ENCODE measurements at regions not wholly inside any gene's neighbourhood (a gene's known extent, or its start where the extent isn't known, plus 50 kb on each side); places are given as distances from the start of the nearest gene placed in this dataset.

GRCh38 chr2:196233805-196234475 lies 62.6 kb upstream of the STK17B start:
- ChIA-PET POLR2A (interaction anchor here (0.6 to 5.3 kb wide), 11 partner anchors 10 to 75 kb away, joined by 3 to 60 read pairs (median 5); partner anchors contain the start of gene STK17B), CTCF (interaction anchor here (0.6 to 3.3 kb wide), 10 partner anchors 26 to 1545 kb away, joined by 3 to 8 read pairs (median 3); no protein-coding TSS in a partner anchor)
- no TSS peak for BruUV-seq (replicated peaks)
- DNase-seq (ENCODE audit: unreplicated experiment) = peak; percentile 8
- Mint-ChIP-seq H3K27me3 (ENCODE audit: insufficient read depth, unreplicated experiment) (no peaks in the 10 kb centered on the region), H3K4me1 (ENCODE audit: insufficient read depth, unreplicated experiment) (peaks cover 23% of the 10 kb centered on the region), H3K36me3 (ENCODE audit: insufficient read depth, unreplicated experiment) (no peaks in the 10 kb centered on the region), H3K9me3 (ENCODE audit: unreplicated experiment) (no peaks in the 10 kb centered on the region), H3K4me3 (ENCODE audit: unreplicated experiment) (no peak overlapping the region), H3K27ac (ENCODE audit: low read depth, unreplicated experiment) (peak overlapping the region; percentile 85)
- no peak for TF ChIP-seq CTCF (IDR thresholded peaks at IDR 0.05; ENCODE audit: unreplicated experiment)
- intact Hi-C loops (cut with micrococcal nuclease) = loop anchor here (2.0 kb wide), 1 partner anchor 65 kb away; no protein-coding TSS in a partner anchor

GRCh38 chr2:196234672-196235071 lies 63.3 kb upstream of the STK17B start:
- H3K36me3 Mint-ChIP-seq (ENCODE audit: insufficient read depth, unreplicated experiment) = no peaks in the 10 kb centered on the region
- peak; percentile 15 for DNase-seq (ENCODE audit: unreplicated experiment)
- H3K27ac Mint-ChIP-seq (ENCODE audit: low read depth, unreplicated experiment) = peak overlapping the region; percentile 85
- CTCF ChIA-PET = interaction anchor here (0.6 to 3.3 kb wide), 4 partner anchors 42 to 1544 kb away, joined by 3 to 8 read pairs (median 3); no protein-coding TSS in a partner anchor
- no peaks in the 10 kb centered on the region for H3K27me3 Mint-ChIP-seq (ENCODE audit: insufficient read depth, unreplicated experiment)
- no peak overlapping the region for H3K4me3 Mint-ChIP-seq (ENCODE audit: unreplicated experiment)
- POLR2A ChIA-PET = interaction anchor here (0.7 to 5.3 kb wide), 7 partner anchors 9 to 75 kb away, joined by 3 to 60 read pairs (median 5); partner anchors contain the start of gene STK17B
- no peaks in the 10 kb centered on the region for H3K9me3 Mint-ChIP-seq (ENCODE audit: unreplicated experiment)
- no TSS peak for BruUV-seq (replicated peaks)
- no peak for TF ChIP-seq CTCF (IDR thresholded peaks at IDR 0.05; ENCODE audit: unreplicated experiment)
- H3K4me1 Mint-ChIP-seq (ENCODE audit: insufficient read depth, unreplicated experiment) = peaks cover 23% of the 10 kb centered on the region
- intact Hi-C loops (cut with micrococcal nuclease) = no loop called here

- CTCF ChIA-PET = interaction anchor here (0.5 to 1.4 kb wide), 2 partner anchors 59 to 72 kb away, joined by 3 to 4 read pairs; no protein-coding TSS in a partner anchor
- TF ChIP-seq CTCF (IDR thresholded peaks at IDR 0.05; ENCODE audit: unreplicated experiment) = no peak
- no peak for DNase-seq (ENCODE audit: unreplicated experiment)
- intact Hi-C loops (cut with micrococcal nuclease) = no loop called here
- Mint-ChIP-seq H3K36me3 (ENCODE audit: insufficient read depth, unreplicated experiment) (no peaks in the 10 kb centered on the region), H3K27me3 (ENCODE audit: insufficient read depth, unreplicated experiment) (no peaks in the 10 kb centered on the region), H3K4me3 (ENCODE audit: unreplicated experiment) (no peak overlapping the region), H3K27ac (ENCODE audit: low read depth, unreplicated experiment) (peak overlapping the region; percentile 98), H3K9me3 (ENCODE audit: unreplicated experiment) (no peaks in the 10 kb centered on the region), H3K4me1 (ENCODE audit: insufficient read depth, unreplicated experiment) (peaks cover 21% of the 10 kb centered on the region)
- POLR2A ChIA-PET = interaction anchor here (0.7 to 1.4 kb wide), 6 partner anchors 12 to 791 kb away, joined by 3 to 4 read pairs (median 3); no protein-coding TSS in a partner anchor
- BruUV-seq (replicated peaks) = no TSS peak
Observed at GRCh38 chr2:196238836-196239380, 67.5 kb upstream of the STK17B start.
